Neural progenitor cell (in vitro differentiated cells): ENCODE measurements at regions not wholly inside any gene's neighbourhood (a gene's known extent, or its start where the extent isn't known, plus 50 kb on each side); places are given as distances from the start of the nearest gene placed in this dataset.

Experiments
- CTCF ChIP-seq: fragments of 200-600 bp; sonication (generic); IDR thresholded peaks from 2 replicates; pipeline ENCODE4 v1.5.1; 2017; ENCODE audit warnings: antibody characterized with exemption, mild to moderate bottlenecking
- EZH2 ChIP-seq: fragments of 200-600 bp; sonication (generic); IDR thresholded peaks from 2 replicates; pipeline ENCODE4 v1.6.1; 2017; ENCODE audit warnings: antibody characterized with exemption, mild to moderate bottlenecking, moderate library complexity

- TF ChIP-seq EZH2 = no peak
- TF ChIP-seq CTCF = no peak
These were observed 1471.7 kb upstream of the PRR20A start for GRCh38 chr13:55669051-55669450.
